ENCODE measurements at regions not wholly inside any gene's neighbourhood (a gene's known extent, or its start where the extent isn't known, plus 50 kb on each side); places are given as distances from the start of the nearest gene placed in this dataset.

DNA sequence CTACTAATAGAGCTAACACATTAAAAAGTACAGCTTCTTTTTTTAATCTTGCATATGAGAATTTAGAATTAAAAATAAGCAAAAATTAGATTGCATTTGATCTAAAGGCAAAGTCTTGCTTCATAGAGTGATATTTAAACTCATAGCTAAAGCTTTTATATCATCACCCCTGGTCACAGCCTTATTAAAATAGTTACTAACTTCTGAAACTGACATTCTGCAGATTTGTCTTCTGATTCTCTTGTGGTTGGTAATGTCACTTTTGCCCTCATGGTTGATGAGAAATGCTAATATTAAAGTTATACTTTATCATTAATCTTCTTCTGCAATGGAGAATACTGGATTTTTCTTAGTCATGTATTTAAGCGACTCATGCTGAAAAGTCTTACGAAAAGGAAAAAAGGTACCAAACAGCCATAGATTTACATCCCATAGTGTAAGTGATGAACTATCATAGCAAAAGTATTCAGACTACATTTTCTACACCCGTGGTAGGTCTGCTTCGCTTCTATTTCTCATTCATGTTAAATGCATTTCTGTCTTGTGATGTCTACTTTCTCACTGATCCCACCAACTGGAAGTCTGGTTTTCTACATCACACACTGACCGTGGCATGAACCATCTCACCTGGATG, 330.5 kb upstream of the B3GALT2 start:
- H3K79me2 ChIP-seq (ENCODE audit: low read depth), result no peaks in the 10 kb centered on the region
- Mint-ChIP-seq H3K27me3 (ENCODE audit: insufficient read depth, low read depth) (no peaks in the 10 kb centered on the region), H3K4me1 (no peaks in the 10 kb centered on the region), H3K9me3 (peaks cover 4% of the 10 kb centered on the region), H3K27ac (no peak overlapping the region), H3K4me3 (no peak overlapping the region), H3K36me3 (no peaks in the 10 kb centered on the region)
- H3K4me1 ChIP-seq, result no peaks in the 10 kb centered on the region
- no peak overlapping the region for H3K27ac ChIP-seq
- no peak overlapping the region for H3K4me3 ChIP-seq
- TF ChIP-seq CTCF (IDR thresholded peaks at IDR 0.05) (no peak), EZH2 (IDR thresholded peaks at IDR 0.05) (no peak), EZH2phosphoT487 (IDR thresholded peaks at IDR 0.05) (no peak)
- H3K9ac ChIP-seq, result no peak overlapping the region
- H3F3A ChIP-seq (ENCODE audit: low read depth), result no peaks in the 10 kb centered on the region
- H4K20me1 ChIP-seq (ENCODE audit: low read depth), result no peaks in the 10 kb centered on the region
- no peak overlapping the region for H2AFZ ChIP-seq (replicated peaks)
- H3K36me3 ChIP-seq, result no peaks in the 10 kb centered on the region
- no peaks in the 10 kb centered on the region for H3K27me3 ChIP-seq
- no peaks in the 10 kb centered on the region for H3K9me3 ChIP-seq (ENCODE audit: low read depth)
- DNase-seq (ENCODE audit: low spot score), result no peak
- no peak overlapping the region for H3K4me2 ChIP-seq

GRCh38 chr1:193514397-193514796, 328.0 kb upstream of the B3GALT2 start:
- no peaks in the 10 kb centered on the region for H4K20me1 ChIP-seq (ENCODE audit: low read depth)
- no peak overlapping the region for H2AFZ ChIP-seq (replicated peaks)
- no peak for DNase-seq (ENCODE audit: low spot score)
- Mint-ChIP-seq H3K4me1 (no peaks in the 10 kb centered on the region), H3K27ac (no peak overlapping the region), H3K27me3 (ENCODE audit: insufficient read depth, low read depth) (no peaks in the 10 kb centered on the region), H3K4me3 (no peak overlapping the region), H3K9me3 (peaks cover 6% of the 10 kb centered on the region), H3K36me3 (no peaks in the 10 kb centered on the region)
- TF ChIP-seq CTCF (IDR thresholded peaks at IDR 0.05) (no peak), EZH2 (IDR thresholded peaks at IDR 0.05) (no peak), EZH2phosphoT487 (IDR thresholded peaks at IDR 0.05) (no peak)
- no peak overlapping the region for H3K27ac ChIP-seq
- H3K79me2 ChIP-seq (ENCODE audit: low read depth), result no peaks in the 10 kb centered on the region
- no peaks in the 10 kb centered on the region for H3K27me3 ChIP-seq
- H3F3A ChIP-seq (ENCODE audit: low read depth), result no peaks in the 10 kb centered on the region
- no peak overlapping the region for H3K9ac ChIP-seq
- H3K4me1 ChIP-seq, result no peaks in the 10 kb centered on the region
- no peaks in the 10 kb centered on the region for H3K9me3 ChIP-seq (ENCODE audit: low read depth)
- H3K36me3 ChIP-seq, result no peaks in the 10 kb centered on the region
- no peak overlapping the region for H3K4me2 ChIP-seq
- H3K4me3 ChIP-seq, result no peak overlapping the region

- H3K27me3 Mint-ChIP-seq (ENCODE audit: insufficient read depth, low read depth), result no peaks in the 10 kb centered on the region
- H3K9ac ChIP-seq, result no peak overlapping the region
- peaks cover 6% of the 10 kb centered on the region for H3K9me3 Mint-ChIP-seq
- no peak overlapping the region for H3K27ac Mint-ChIP-seq
- no peak overlapping the region for H3K4me2 ChIP-seq
- H3K4me3 Mint-ChIP-seq, result no peak overlapping the region
- no peak overlapping the region for H3K4me3 ChIP-seq
- no peaks in the 10 kb centered on the region for H3K4me1 Mint-ChIP-seq
- H3K4me1 ChIP-seq, result no peaks in the 10 kb centered on the region
- no peaks in the 10 kb centered on the region for H4K20me1 ChIP-seq (ENCODE audit: low read depth)
- no peak for DNase-seq (ENCODE audit: low spot score)
- TF ChIP-seq CTCF (IDR thresholded peaks at IDR 0.05) (no peak), EZH2 (IDR thresholded peaks at IDR 0.05) (no peak), EZH2phosphoT487 (IDR thresholded peaks at IDR 0.05) (no peak)
- no peak overlapping the region for H2AFZ ChIP-seq (replicated peaks)
- H3F3A ChIP-seq (ENCODE audit: low read depth), result no peaks in the 10 kb centered on the region
- no peak overlapping the region for H3K27ac ChIP-seq
- H3K79me2 ChIP-seq (ENCODE audit: low read depth), result no peaks in the 10 kb centered on the region
- no peaks in the 10 kb centered on the region for H3K36me3 ChIP-seq
- H3K36me3 Mint-ChIP-seq, result no peaks in the 10 kb centered on the region
- no peaks in the 10 kb centered on the region for H3K9me3 ChIP-seq (ENCODE audit: low read depth)
- H3K27me3 ChIP-seq, result no peaks in the 10 kb centered on the region
These were observed 326.6 kb upstream of the B3GALT2 start for GRCh38 chr1:193513032-193513431.

Measured in neural progenitor cell (in vitro differentiated cells).